ENCODE measurements at regions not wholly inside any gene's neighbourhood (a gene's known extent, or its start where the extent isn't known, plus 50 kb on each side); places are given as distances from the start of the nearest gene placed in this dataset.

- no peak overlapping the region for H3K4me3 ChIP-seq (ENCODE audit: low read depth, low read length)
- no peak for DNase-seq (ENCODE audit: low read depth)
- no peak for TF ChIP-seq POLR2A (IDR thresholded peaks at IDR 0.05; ENCODE audit: extremely low read depth, insufficient read length)
- TF ChIP-seq MYC (IDR thresholded peaks at IDR 0.05; ENCODE audit: low read depth, low read length): no peak
- TF ChIP-seq CTCF (IDR thresholded peaks at IDR 0.05; ENCODE audit: low read depth, low read length): no peak
- TF ChIP-seq, protein P1, sequence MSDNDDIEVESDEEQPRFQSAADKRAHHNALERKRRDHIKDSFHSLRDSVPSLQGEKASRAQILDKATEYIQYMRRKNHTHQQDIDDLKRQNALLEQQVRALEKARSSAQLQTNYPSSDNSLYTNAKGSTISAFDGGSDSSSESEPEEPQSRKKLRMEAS (IDR thresholded peaks at IDR 0.05; ENCODE audit: low read depth, low read length): no peak
Observed at GRCh38 chr3:117130222-117130621, 420.6 kb downstream of the TUSC7 start.

DNA sequence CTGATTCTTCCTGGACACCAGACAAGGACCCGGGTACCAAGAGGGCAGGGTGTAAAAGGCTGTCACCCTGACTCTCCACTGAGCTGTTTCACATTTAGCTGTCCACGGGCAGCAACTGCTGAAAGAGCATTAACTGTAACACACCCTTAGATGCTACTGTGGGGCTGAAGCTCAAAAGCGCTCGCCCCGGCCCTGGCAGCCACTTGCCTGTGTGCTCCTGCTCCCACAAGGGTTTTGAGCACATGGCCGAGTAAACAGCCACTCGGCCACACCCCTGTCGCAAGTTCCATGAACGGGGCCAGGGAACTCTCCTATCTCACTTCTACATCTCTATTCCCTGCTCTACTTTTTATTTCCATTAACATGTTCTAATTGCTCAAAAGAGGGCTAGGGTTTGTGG, 421.7 kb downstream of the TUSC7 start:
- H3K4me3 ChIP-seq (ENCODE audit: low read depth, low read length): no peak overlapping the region
- no peak for DNase-seq (ENCODE audit: low read depth)
- TF ChIP-seq CTCF (IDR thresholded peaks at IDR 0.05; ENCODE audit: low read depth, low read length): no peak
- TF ChIP-seq, protein P1 (IDR thresholded peaks at IDR 0.05; ENCODE audit: low read depth, low read length): no peak
- TF ChIP-seq POLR2A (IDR thresholded peaks at IDR 0.05; ENCODE audit: extremely low read depth, insufficient read length): no peak
- no peak for TF ChIP-seq MYC (IDR thresholded peaks at IDR 0.05; ENCODE audit: low read depth, low read length)

- DNase-seq (ENCODE audit: low read depth): no peak
- no peak overlapping the region for H3K4me3 ChIP-seq (ENCODE audit: low read depth, low read length)
- TF ChIP-seq CTCF (IDR thresholded peaks at IDR 0.05; ENCODE audit: low read depth, low read length) (no peak), POLR2A (IDR thresholded peaks at IDR 0.05; ENCODE audit: extremely low read depth, insufficient read length) (no peak), MYC (IDR thresholded peaks at IDR 0.05; ENCODE audit: low read depth, low read length) (no peak)
- TF ChIP-seq, protein P1 (IDR thresholded peaks at IDR 0.05; ENCODE audit: low read depth, low read length): no peak
Observed at GRCh38 chr3:117133066-117133465, 423.5 kb downstream of the TUSC7 start.

GRCh38 chr3:117135207-117135606, 425.6 kb downstream of the TUSC7 start:
- no peak overlapping the region for H3K4me3 ChIP-seq (ENCODE audit: low read depth, low read length)
- no peak for TF ChIP-seq MYC (IDR thresholded peaks at IDR 0.05; ENCODE audit: low read depth, low read length)
- TF ChIP-seq, protein P1 (IDR thresholded peaks at IDR 0.05; ENCODE audit: low read depth, low read length): no peak
- no peak for TF ChIP-seq POLR2A (IDR thresholded peaks at IDR 0.05; ENCODE audit: extremely low read depth, insufficient read length)
- no peak for TF ChIP-seq CTCF (IDR thresholded peaks at IDR 0.05; ENCODE audit: low read depth, low read length)
- DNase-seq (ENCODE audit: low read depth): no peak

DNA sequence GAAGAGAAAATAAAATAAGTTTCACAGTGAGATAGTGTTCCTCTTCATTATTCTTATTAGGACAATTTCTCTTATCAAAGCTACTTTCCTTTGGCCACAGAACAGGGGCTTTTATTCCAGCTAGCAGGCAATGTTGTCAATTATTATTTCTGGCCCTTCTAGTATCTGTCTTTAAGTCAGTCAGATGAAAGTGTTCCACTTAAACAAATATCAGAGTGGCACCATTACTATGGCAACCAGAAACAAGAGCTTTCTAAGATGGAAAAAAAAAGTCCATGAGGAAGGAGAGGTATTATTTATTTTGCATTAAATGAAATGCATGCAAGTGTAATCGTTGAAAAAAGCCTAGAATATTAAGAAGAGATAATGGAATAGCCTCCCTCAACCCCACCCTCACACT, 426.4 kb downstream of the TUSC7 start:
- TF ChIP-seq MYC (IDR thresholded peaks at IDR 0.05; ENCODE audit: low read depth, low read length): no peak
- no peak for TF ChIP-seq POLR2A (IDR thresholded peaks at IDR 0.05; ENCODE audit: extremely low read depth, insufficient read length)
- no peak for TF ChIP-seq CTCF (IDR thresholded peaks at IDR 0.05; ENCODE audit: low read depth, low read length)
- TF ChIP-seq, protein P1 (IDR thresholded peaks at IDR 0.05; ENCODE audit: low read depth, low read length): no peak
- H3K4me3 ChIP-seq (ENCODE audit: low read depth, low read length): no peak overlapping the region
- DNase-seq (ENCODE audit: low read depth): no peak

DNA sequence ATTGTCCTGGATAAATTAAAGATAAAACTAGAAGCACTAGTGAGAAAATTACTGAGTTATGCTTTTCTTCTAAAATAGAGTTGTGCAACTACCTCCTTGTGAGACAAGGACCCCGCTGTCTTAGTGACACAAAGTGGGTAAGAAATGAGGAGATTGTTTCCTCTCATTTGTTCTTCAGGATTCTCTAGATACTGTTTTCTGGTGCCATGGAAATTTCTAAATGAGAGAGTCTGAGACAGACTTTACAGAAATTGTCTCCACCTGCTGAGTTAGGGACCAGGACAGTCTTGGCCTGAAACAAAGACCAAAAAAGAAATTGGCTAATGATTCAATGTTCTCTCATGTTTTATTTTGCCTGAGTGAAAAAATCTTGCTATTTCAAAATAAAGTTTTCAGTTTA, 427.5 kb downstream of the TUSC7 start:
- TF ChIP-seq POLR2A (IDR thresholded peaks at IDR 0.05; ENCODE audit: extremely low read depth, insufficient read length) (no peak), MYC (IDR thresholded peaks at IDR 0.05; ENCODE audit: low read depth, low read length) (no peak), CTCF (IDR thresholded peaks at IDR 0.05; ENCODE audit: low read depth, low read length) (no peak)
- TF ChIP-seq, protein P1 (IDR thresholded peaks at IDR 0.05; ENCODE audit: low read depth, low read length): no peak
- H3K4me3 ChIP-seq (ENCODE audit: low read depth, low read length): no peak overlapping the region
- DNase-seq (ENCODE audit: low read depth): no peak
